Nephron progenitor cell (in vitro differentiated cells): ENCODE measurements at regions not wholly inside any gene's neighbourhood (a gene's known extent, or its start where the extent isn't known, plus 50 kb on each side); places are given as distances from the start of the nearest gene placed in this dataset.

Source experiments
- DNase-seq: peaks from one replicate; pipeline ENCODE4 v3.0.0; 2021
- H3K27ac Mint-ChIP-seq: 2 replicates; pipeline ENCODE4 v1.8.0; 2021; ENCODE audit warnings: mild to moderate bottlenecking, moderate library complexity, mixed read lengths
- H3K27me3 Mint-ChIP-seq: 2 replicates; pipeline ENCODE4 v1.8.0; 2021; ENCODE audit warnings: mild to moderate bottlenecking, low read depth, mixed read lengths; ENCODE audit not compliant: poor library complexity
- H3K36me3 Mint-ChIP-seq: 2 replicates; pipeline ENCODE4 v1.8.0; 2021; ENCODE audit warnings: low read depth, mixed read lengths
- H3K4me1 Mint-ChIP-seq: 2 replicates; pipeline ENCODE4 v1.8.0; 2021; ENCODE audit warnings: mixed read lengths
- H3K4me3 Mint-ChIP-seq: 2 replicates; pipeline ENCODE4 v1.8.0; 2021; ENCODE audit warnings: mild to moderate bottlenecking, moderate library complexity, mixed read lengths
- H3K9me3 Mint-ChIP-seq: 2 replicates; pipeline ENCODE4 v1.8.0; 2021; ENCODE audit warnings: mild to moderate bottlenecking, moderate library complexity, mixed read lengths
- CTCF ChIP-seq: fragments of 200-600 bp; sonication (generic); IDR thresholded peaks from 2 replicates; pipeline ENCODE4 v1.5.0; 2021; ENCODE audit warnings: antibody characterized with exemption

GRCh38 chr4:159446266-159446976, 343.5 kb downstream of the RAPGEF2 start:
- DNase-seq = peak; percentile 54

GRCh38 chr4:159447296-159447695, 344.4 kb downstream of the RAPGEF2 start:
- Mint-ChIP-seq H3K27ac (no peak overlapping the region), H3K27me3 (peaks cover 3% of the 10 kb centered on the region), H3K36me3 (no peaks in the 10 kb centered on the region), H3K9me3 (no peaks in the 10 kb centered on the region), H3K4me1 (peaks cover 27% of the 10 kb centered on the region), H3K4me3 (no peak overlapping the region)
- DNase-seq = no peak
- no peak for TF ChIP-seq CTCF

More at GRCh38 chr4:159446266-159446976, 343.5 kb downstream of the RAPGEF2 start:
- no peak overlapping the region for H3K27ac Mint-ChIP-seq
- TF ChIP-seq CTCF = peak; percentile 85
- no peaks in the 10 kb centered on the region for H3K9me3 Mint-ChIP-seq
- no peak overlapping the region for H3K4me3 Mint-ChIP-seq
- H3K27me3 Mint-ChIP-seq = peaks cover 3% of the 10 kb centered on the region
- peaks cover 27% of the 10 kb centered on the region for H3K4me1 Mint-ChIP-seq
- no peaks in the 10 kb centered on the region for H3K36me3 Mint-ChIP-seq

DNA sequence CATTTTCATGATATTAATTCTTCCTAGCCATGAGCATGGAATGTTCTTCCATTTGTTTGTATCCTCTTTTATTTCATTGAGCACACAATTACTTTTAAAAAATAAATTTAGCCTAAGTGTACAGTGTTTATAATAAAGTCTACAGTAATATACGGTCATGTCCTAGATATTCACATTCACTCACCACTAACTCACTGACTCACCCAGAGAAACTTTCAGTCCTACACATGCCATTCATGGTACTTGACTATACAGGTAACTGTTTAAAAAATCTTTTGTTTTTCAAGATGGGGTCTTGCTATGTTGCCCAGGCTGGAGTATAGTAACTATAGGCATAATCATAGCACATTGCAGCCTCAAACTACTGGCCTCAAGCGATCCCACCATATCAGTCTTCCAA, 348.1 kb downstream of the RAPGEF2 start:
- Mint-ChIP-seq H3K9me3 (no peaks in the 10 kb centered on the region), H3K4me1 (peaks cover 12% of the 10 kb centered on the region)

GRCh38 chr4:159455675-159456237, 352.9 kb downstream of the RAPGEF2 start:
- peak; percentile 70 for TF ChIP-seq CTCF
- peak; percentile 24 for DNase-seq
- H3K4me3 Mint-ChIP-seq = no peak overlapping the region
- no peaks in the 10 kb centered on the region for H3K36me3 Mint-ChIP-seq
- peaks cover 4% of the 10 kb centered on the region for H3K4me1 Mint-ChIP-seq
- H3K9me3 Mint-ChIP-seq = no peaks in the 10 kb centered on the region
- no peak overlapping the region for H3K27ac Mint-ChIP-seq
- no peaks in the 10 kb centered on the region for H3K27me3 Mint-ChIP-seq

More for the DNA sequence above, 348.1 kb downstream of the RAPGEF2 start:
- DNase-seq = no peak
- Mint-ChIP-seq H3K27ac (no peak overlapping the region), H3K4me3 (no peak overlapping the region), H3K36me3 (no peaks in the 10 kb centered on the region), H3K27me3 (peaks cover 3% of the 10 kb centered on the region)
- TF ChIP-seq CTCF = no peak

DNA sequence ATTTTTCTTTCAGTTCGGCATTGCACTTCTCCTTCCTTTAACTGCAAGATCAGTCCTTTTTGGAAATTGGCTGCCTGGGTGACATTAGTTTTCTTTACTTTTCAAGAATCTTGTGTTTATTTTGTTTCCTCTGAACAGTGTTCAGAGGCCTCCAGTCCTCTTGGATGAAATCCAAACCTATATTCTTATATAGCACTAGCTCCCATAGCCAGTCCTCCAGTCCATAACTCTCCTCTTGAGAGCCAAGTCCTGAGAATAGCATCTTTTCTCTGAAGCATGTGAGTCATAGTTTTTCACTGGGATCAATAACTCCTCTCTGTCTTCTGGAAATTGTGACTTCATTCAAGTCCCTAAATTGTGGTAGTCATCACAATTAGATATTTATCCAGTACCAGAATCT, 357.5 kb downstream of the RAPGEF2 start:
- Mint-ChIP-seq H3K27me3 (no peaks in the 10 kb centered on the region), H3K36me3 (peaks cover 8% of the 10 kb centered on the region), H3K4me1 (peaks cover 4% of the 10 kb centered on the region), H3K9me3 (peaks cover 22% of the 10 kb centered on the region), H3K27ac (peak overlapping the region; percentile 29), H3K4me3 (no peak overlapping the region)
- TF ChIP-seq CTCF = no peak
- DNase-seq = no peak

- H3K27ac Mint-ChIP-seq = no peak overlapping the region
- peaks cover 4% of the 10 kb centered on the region for H3K27me3 Mint-ChIP-seq
- no peak overlapping the region for H3K4me3 Mint-ChIP-seq
- no peak for TF ChIP-seq CTCF
- DNase-seq = no peak
- peaks cover 26% of the 10 kb centered on the region for H3K9me3 Mint-ChIP-seq
- peaks cover 8% of the 10 kb centered on the region for H3K36me3 Mint-ChIP-seq
- no peaks in the 10 kb centered on the region for H3K4me1 Mint-ChIP-seq
Measured at GRCh38 chr4:159463235-159463634, 360.4 kb downstream of the RAPGEF2 start.
